Mesodermal cell (in vitro differentiated cells): ENCODE measurements at regions not wholly inside any gene's neighbourhood (a gene's known extent, or its start where the extent isn't known, plus 50 kb on each side); places are given as distances from the start of the nearest gene placed in this dataset.
A peak's percentile ranks its signal among the peaks of the same experiment; 100 is the strongest.

ENCODE experiments used
- H3K27ac ChIP-seq: 2 replicates; pipeline ENCODE4 v1.7.0; 2013; ENCODE audit warnings: mild to moderate bottlenecking, low read depth, low read length, moderate library complexity; ENCODE audit not compliant: severe bottlenecking
- H3K36me3 ChIP-seq: 2 replicates; pipeline ENCODE4 v1.7.1; 2013; ENCODE audit warnings: mild to moderate bottlenecking, low read length, moderate library complexity; ENCODE audit not compliant: control insufficient read depth, insufficient read depth
- H3K4me1 ChIP-seq: one replicate; pipeline ENCODE4 v1.7.1; 2013; ENCODE audit warnings: mild to moderate bottlenecking, low read length; ENCODE audit not compliant: insufficient read depth, control insufficient read depth, poor library complexity, severe bottlenecking
- H3K4me3 ChIP-seq: 2 replicates; pipeline ENCODE4 v1.7.0; 2013; ENCODE audit warnings: low read length, control low read depth, mild to moderate bottlenecking; ENCODE audit not compliant: insufficient read depth, poor library complexity, severe bottlenecking; ENCODE audit errors: extremely low read depth
- H3K9me3 ChIP-seq: 2 replicates; pipeline ENCODE4 v1.7.1; 2013; ENCODE audit warnings: mild to moderate bottlenecking, low read length, moderate library complexity; ENCODE audit not compliant: control insufficient read depth
- WGBS, 2 experiments: methylation state at CpG; one replicate each; pipeline ENCODE4 v1.1.5; 2013; ENCODE audit warnings: missing lambda C conversion rate in 2 of 2; ENCODE audit not compliant: insufficient coverage in 2 of 2; 5-methylcytosine and 5-hydroxymethylcytosine counted together

GRCh38 chr3:109927161-109927560 is 589.8 kb upstream of the DPPA4 start:
- WGBS, 2 experiments, result no CpG with 5 or more reads among the region's 2 CpGs
- H3K27ac ChIP-seq, result peak overlapping the region; percentile 89
- no peaks in the 10 kb centered on the region for H3K36me3 ChIP-seq
- H3K4me3 ChIP-seq, result no peak overlapping the region
- no peaks in the 10 kb centered on the region for H3K9me3 ChIP-seq
- peaks cover 13% of the 10 kb centered on the region for H3K4me1 ChIP-seq

GRCh38 chr3:109927726-109928125 is 590.4 kb upstream of the DPPA4 start:
- H3K27ac ChIP-seq, result peak overlapping the region; percentile 89
- no peaks in the 10 kb centered on the region for H3K36me3 ChIP-seq
- H3K9me3 ChIP-seq, result no peaks in the 10 kb centered on the region
- H3K4me3 ChIP-seq, result no peak overlapping the region
- H3K4me1 ChIP-seq, result peaks cover 13% of the 10 kb centered on the region

DNA sequence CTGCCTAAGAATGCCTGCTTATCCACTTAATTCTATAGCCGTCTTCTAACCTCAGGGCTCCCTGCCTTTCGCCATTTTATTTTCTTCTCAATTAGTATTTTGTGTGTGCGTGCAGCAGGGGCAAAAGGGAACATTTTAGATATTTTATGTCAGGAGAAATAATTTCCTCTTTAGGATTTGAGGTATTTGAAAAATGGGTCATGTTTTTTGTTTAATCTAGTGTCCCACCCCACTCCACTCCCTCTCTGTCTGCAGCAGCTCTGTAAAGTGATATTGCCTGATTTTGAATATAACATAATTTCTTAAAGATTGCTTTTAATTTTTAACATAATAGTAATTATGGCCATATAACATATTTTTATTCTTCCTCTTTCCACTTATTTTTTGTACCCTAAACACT is 593.2 kb upstream of the DPPA4 start:
- Histone ChIP-seq H3K27ac (no peak overlapping the region), H3K36me3 (no peaks in the 10 kb centered on the region), H3K4me3 (no peak overlapping the region), H3K9me3 (no peaks in the 10 kb centered on the region), H3K4me1 (peaks cover 6% of the 10 kb centered on the region)
- WGBS, 2 experiments, result no CpG with 5 or more reads among the region's 3 CpGs

DNA sequence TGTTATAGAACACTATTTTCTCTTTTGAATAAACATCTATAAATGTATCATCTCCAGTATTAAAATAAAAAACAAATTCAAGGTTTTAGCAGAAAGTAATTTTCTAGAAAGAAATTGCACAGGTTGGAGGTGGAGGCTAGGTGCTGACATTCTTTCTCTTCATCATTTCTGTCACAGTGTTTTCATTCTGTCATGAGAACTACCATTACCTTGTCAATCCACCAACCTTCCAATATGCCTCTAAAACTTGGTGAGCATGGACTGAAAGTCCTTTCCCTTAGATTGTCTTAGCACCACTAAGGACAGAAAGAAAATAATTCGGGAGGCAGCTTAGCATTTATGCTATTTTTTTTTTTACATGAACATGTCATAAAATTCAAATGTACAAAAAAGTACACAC is 596.2 kb upstream of the DPPA4 start:
- no peaks in the 10 kb centered on the region for H3K9me3 ChIP-seq
- H3K27ac ChIP-seq, result no peak overlapping the region
- no peaks in the 10 kb centered on the region for H3K4me1 ChIP-seq
- H3K4me3 ChIP-seq, result no peak overlapping the region
- no CpG with 5 or more reads among the region's 1 CpG for WGBS, 2 experiments
- H3K36me3 ChIP-seq, result no peaks in the 10 kb centered on the region

GRCh38 chr3:109939817-109940216 is 602.5 kb upstream of the DPPA4 start:
- no peaks in the 10 kb centered on the region for H3K4me1 ChIP-seq
- WGBS, 2 experiments, result no CpG with 5 or more reads among the region's 1 CpG
- H3K27ac ChIP-seq, result no peak overlapping the region
- H3K4me3 ChIP-seq, result no peak overlapping the region
- no peaks in the 10 kb centered on the region for H3K9me3 ChIP-seq
- H3K36me3 ChIP-seq, result no peaks in the 10 kb centered on the region

DNA sequence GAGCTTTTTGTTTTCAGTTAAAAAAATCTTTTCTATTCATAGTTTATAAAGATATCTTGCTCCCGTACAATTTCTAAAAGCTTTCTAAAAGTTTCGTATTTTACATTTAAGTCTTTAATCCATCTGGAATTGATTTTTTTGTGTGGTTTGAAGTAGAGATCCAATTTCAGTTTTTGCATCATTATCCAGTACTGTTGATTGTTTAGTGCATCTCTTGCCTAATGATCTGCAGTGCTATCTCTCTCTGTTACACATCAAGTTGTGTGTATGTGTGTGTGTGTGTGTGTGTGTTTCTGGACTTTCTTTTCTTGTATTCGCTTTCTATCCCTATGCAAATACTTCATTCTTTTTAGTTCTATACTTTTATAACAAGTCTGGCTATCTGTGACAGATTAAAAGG is 605.8 kb upstream of the DPPA4 start:
- WGBS, 2 experiments, result no CpG with 5 or more reads among the region's 3 CpGs

GRCh38 chr3:109944836-109945235 is 607.5 kb upstream of the DPPA4 start:
- H3K9me3 ChIP-seq, result no peaks in the 10 kb centered on the region
- H3K27ac ChIP-seq, result no peak overlapping the region
- H3K4me1 ChIP-seq, result no peaks in the 10 kb centered on the region
- 100% methylated on average over 1 of the region's 5 CpGs; no CpG with 5 or more reads in 1 of the 2 experiments for WGBS, 2 experiments
- no peaks in the 10 kb centered on the region for H3K36me3 ChIP-seq
- H3K4me3 ChIP-seq, result no peak overlapping the region

More for the DNA sequence above, 605.8 kb upstream of the DPPA4 start:
- no peaks in the 10 kb centered on the region for H3K36me3 ChIP-seq
- no peaks in the 10 kb centered on the region for H3K4me1 ChIP-seq
- H3K4me3 ChIP-seq, result no peak overlapping the region
- H3K27ac ChIP-seq, result no peak overlapping the region
- H3K9me3 ChIP-seq, result no peaks in the 10 kb centered on the region

DNA sequence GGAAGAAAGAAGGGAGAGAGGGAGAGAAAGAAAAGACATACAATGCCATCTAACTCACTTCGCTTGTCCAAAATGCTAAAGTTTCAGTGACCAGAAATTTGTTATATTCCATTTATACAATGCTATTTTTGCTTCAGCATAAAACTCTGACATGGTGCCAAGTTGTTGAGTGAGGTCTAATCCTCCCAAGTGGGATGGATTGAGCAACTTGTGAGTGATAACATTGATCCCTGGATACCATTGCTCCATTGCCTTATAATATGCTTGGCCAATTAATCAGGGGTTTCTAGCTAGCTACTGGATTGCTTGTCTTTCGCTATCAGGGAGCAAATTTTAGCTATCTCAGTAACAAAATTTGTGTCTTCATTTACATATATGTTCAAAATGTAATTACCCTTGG is 615.6 kb upstream of the DPPA4 start:
- H3K27ac ChIP-seq, result no peak overlapping the region
- WGBS, 2 experiments, result no CpG with 5 or more reads among the region's 2 CpGs
- no peaks in the 10 kb centered on the region for H3K4me1 ChIP-seq
- no peaks in the 10 kb centered on the region for H3K36me3 ChIP-seq
- no peaks in the 10 kb centered on the region for H3K9me3 ChIP-seq
- H3K4me3 ChIP-seq, result no peak overlapping the region

GRCh38 chr3:109963831-109964230 is 626.5 kb upstream of the DPPA4 start:
- no peaks in the 10 kb centered on the region for H3K36me3 ChIP-seq
- no peak overlapping the region for H3K27ac ChIP-seq
- H3K4me1 ChIP-seq, result no peaks in the 10 kb centered on the region
- H3K4me3 ChIP-seq, result no peak overlapping the region
- H3K9me3 ChIP-seq, result no peaks in the 10 kb centered on the region
- 87 to 89% methylated on average over 3 of the region's 4 CpGs for WGBS, 2 experiments

GRCh38 chr3:109973733-109974132 is 636.4 kb upstream of the DPPA4 start:
- no peaks in the 10 kb centered on the region for H3K36me3 ChIP-seq
- 83% methylated on average over 1 of the region's 4 CpGs; no CpG with 5 or more reads in 1 of the 2 experiments for WGBS, 2 experiments

DNA sequence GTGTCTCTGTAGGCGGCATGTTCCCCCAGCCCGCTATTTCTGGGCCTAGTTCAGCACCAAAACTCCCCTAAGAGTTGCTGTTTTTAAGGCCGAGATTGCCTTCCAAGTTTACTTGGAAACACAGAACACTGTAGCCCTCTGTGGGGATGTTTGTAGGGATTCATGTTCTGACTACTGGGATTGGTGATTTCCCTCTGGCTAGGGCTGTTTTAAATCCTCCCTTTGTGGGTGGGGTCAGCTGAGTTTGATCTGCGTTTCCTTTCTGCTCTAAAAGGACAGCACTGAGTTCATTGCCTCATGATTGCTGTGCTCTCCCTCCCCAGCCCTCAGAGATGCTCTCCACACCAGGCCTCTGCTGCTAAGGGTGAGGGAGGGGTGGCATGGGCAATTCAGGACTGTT is 640.6 kb upstream of the DPPA4 start:
- Histone ChIP-seq H3K4me1 (no peaks in the 10 kb centered on the region), H3K27ac (no peak overlapping the region), H3K36me3 (no peaks in the 10 kb centered on the region), H3K9me3 (no peaks in the 10 kb centered on the region), H3K4me3 (no peak overlapping the region)
- 81 to 92% methylated on average over 2 to 3 of the region's 4 CpGs for WGBS, 2 experiments

More at GRCh38 chr3:109973733-109974132, 636.4 kb upstream of the DPPA4 start:
- H3K4me3 ChIP-seq, result no peak overlapping the region
- H3K9me3 ChIP-seq, result no peaks in the 10 kb centered on the region
- H3K4me1 ChIP-seq, result no peaks in the 10 kb centered on the region
- no peak overlapping the region for H3K27ac ChIP-seq
